HepG2 (cell line): ENCODE measurements at regions not wholly inside any gene's neighbourhood (a gene's known extent, or its start where the extent isn't known, plus 50 kb on each side); places are given as distances from the start of the nearest gene placed in this dataset.
"Not testable (repeated sequence)": the region's sequence is repeated elsewhere in the genome, so short reads cannot be mapped to it uniquely, and the experiment has no call there.

Source experiments
- CBX5 ChIP-seq: sonication (generic); formaldehyde crosslinking; IDR thresholded peaks from 2 replicates; pipeline ENCODE4 v1.4.0; 2020; ENCODE audit warnings: missing genetic modification reagents, borderline replicate concordance
- EZH2 ChIP-seq: conservative IDR thresholded peaks from 2 replicates; pipeline ENCODE4 v1.6.1; 2012; ENCODE audit warnings: mild to moderate bottlenecking, low read depth, low read length, moderate library complexity
- REST ChIP-seq, 2 experiments: IDR thresholded peaks; 2 replicates each; pipeline ENCODE4 v1.6.1; 2011 to 2012; ENCODE audit warnings: low read length in 2 of 2, borderline replicate concordance in 1 of 2, low read depth in 1 of 2, mild to moderate bottlenecking in 1 of 2, moderate library complexity in 1 of 2
- ZNF24 ChIP-seq: fragments of 450-650 bp; IDR thresholded peaks from 2 replicates; pipeline ENCODE4 v1.6.1; 2017; ENCODE audit warnings: antibody characterized with exemption, mild to moderate bottlenecking
- ZNF570 ChIP-seq: sonication (generic); formaldehyde crosslinking; IDR thresholded peaks from 2 replicates; pipeline ENCODE4 v1.4.0; 2020; ENCODE audit warnings: mild to moderate bottlenecking, missing genetic modification reagents, borderline replicate concordance
- ZNF879 ChIP-seq: sonication (generic); formaldehyde crosslinking; IDR thresholded peaks from 2 replicates; pipeline ENCODE4 v1.8.1; 2023; ENCODE audit warnings: missing genetic modification reagents

- not testable (repeated sequence) for TF ChIP-seq ZNF879 (CRISPR knock-in tag); ZNF24; EZH2; REST (IDR thresholded peaks at IDR 0.05; ENCODE audit: borderline replicate concordance in 1 of 2, low read depth in 1 of 2, low read length in 2 of 2); ZNF570 (CRISPR knock-in tag); CBX5 (CRISPR knock-in tag)
These were observed 113.3 kb downstream of the ZNF267 start for GRCh38 chr16:31986895-31987294.
